ENCODE measurements at regions not wholly inside any gene's neighbourhood (a gene's known extent, or its start where the extent isn't known, plus 50 kb on each side); places are given as distances from the start of the nearest gene placed in this dataset.

DNA sequence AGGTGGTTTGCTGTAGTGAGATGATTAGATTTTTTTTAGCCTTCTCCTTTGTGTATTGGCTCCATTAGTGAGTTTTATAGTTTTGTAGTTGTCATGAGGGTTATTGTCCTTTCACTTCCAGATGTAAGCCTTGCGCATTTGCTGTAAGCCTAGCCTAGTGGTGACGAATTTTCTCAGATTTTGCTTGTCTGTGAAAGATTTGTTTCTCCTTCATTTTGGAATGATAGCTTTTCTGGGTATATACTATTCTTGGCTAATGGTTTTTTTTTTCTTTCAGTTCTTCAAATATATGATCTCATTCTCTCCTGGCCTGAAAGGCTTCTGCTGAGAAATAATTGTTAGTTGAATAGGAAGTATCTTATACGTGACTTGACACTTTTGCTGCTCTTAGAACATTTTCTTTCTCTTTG, 166.5 kb upstream of the THRB start:
- no peaks in the 10 kb centered on the region for H3K79me1 ChIP-seq (ENCODE audit: low read depth in 1 of 2, low read length in 2 of 2)
- dilution Hi-C loops (cut with HindIII; ENCODE audit: low sequenced_read_pairs, unreplicated experiment) = no loop called here
- H2BK5ac ChIP-seq (ENCODE audit: low read depth, low read length, poor library complexity, severe bottlenecking) = no peak overlapping the region
- DNase-seq (no peak), ATAC-seq (ENCODE audit: low read depth) (no peak)
- CTCF ChIA-PET = no interaction called here
- no peak overlapping the region for H3K4me2 ChIP-seq (ENCODE audit: low read depth, low read length)
- H3K56ac ChIP-seq (ENCODE audit: extremely low read depth, insufficient read depth, low read length) = no peak overlapping the region
- H3K27ac ChIP-seq (ENCODE audit: insufficient read depth, low read length) = no peak overlapping the region
- no peak overlapping the region for H4K8ac ChIP-seq (ENCODE audit: low read depth in 2 of 2, low read length in 2 of 2)
- H3K4me3 ChIP-seq (ENCODE audit: insufficient read depth, low read depth, low read length) = no peak overlapping the region
- H3K4ac ChIP-seq (ENCODE audit: low read depth, low read length) = no peak overlapping the region
- no peak overlapping the region for H2AK9ac ChIP-seq (replicated peaks; ENCODE audit: low read depth, low read length, poor library complexity)
- POLR2A ChIA-PET (ENCODE audit: unreplicated experiment) = no interaction called here
- WGBS, 2 experiments (ENCODE audit: extremely low coverage in 2 of 2, insufficient read length in 1 of 2) = 100% methylated on average over 1 of the region's 3 CpGs; no CpG with 5 or more reads in 1 of the 2 experiments
- H3K18ac ChIP-seq (ENCODE audit: low read depth, low read length) = no peak overlapping the region
- no peak overlapping the region for H3K9ac ChIP-seq (ENCODE audit: low read depth, low read length)
- no peak overlapping the region for H3K14ac ChIP-seq (replicated peaks; ENCODE audit: low read depth, low read length)
- no peaks in the 10 kb centered on the region for H3K36me3 ChIP-seq (ENCODE audit: control insufficient read depth, insufficient read depth, low read length)
- H2BK120ac ChIP-seq (ENCODE audit: low read depth, low read length) = no peak overlapping the region
- no peaks in the 10 kb centered on the region for H3K9me3 ChIP-seq (ENCODE audit: control insufficient read depth, insufficient read depth, low read length)
- intact Hi-C loops (cut with micrococcal nuclease) = no loop called here
- H2AFZ ChIP-seq (replicated peaks; ENCODE audit: low read length, poor library complexity) = no peak overlapping the region
- in situ Hi-C loops (cut with MboI; ENCODE audit: low sequenced_read_pairs) = no loop called here
- no peaks in the 10 kb centered on the region for H4K20me1 ChIP-seq (ENCODE audit: insufficient read depth, low read length)
- no peak overlapping the region for H4K91ac ChIP-seq (ENCODE audit: insufficient read depth, low read depth, low read length)
- H2BK20ac ChIP-seq (ENCODE audit: low read depth, low read length) = no peak overlapping the region
- H3K23ac ChIP-seq (ENCODE audit: low read depth, low read length) = no peak overlapping the region
- H3K9me1 ChIP-seq (ENCODE audit: insufficient read depth, low read length) = no peaks in the 10 kb centered on the region
- H2BK15ac ChIP-seq (ENCODE audit: low read depth, low read length) = no peak overlapping the region
- no peak overlapping the region for H2AK5ac ChIP-seq (ENCODE audit: low read depth, low read length)
- TF ChIP-seq MAZ (IDR thresholded peaks at IDR 0.05; ENCODE audit: borderline replicate concordance, low read depth, low read length) (no peak), CEBPB (IDR thresholded peaks at IDR 0.05; ENCODE audit: low read depth, low read length) (no peak)
- TF ChIP-seq, protein P1, sequence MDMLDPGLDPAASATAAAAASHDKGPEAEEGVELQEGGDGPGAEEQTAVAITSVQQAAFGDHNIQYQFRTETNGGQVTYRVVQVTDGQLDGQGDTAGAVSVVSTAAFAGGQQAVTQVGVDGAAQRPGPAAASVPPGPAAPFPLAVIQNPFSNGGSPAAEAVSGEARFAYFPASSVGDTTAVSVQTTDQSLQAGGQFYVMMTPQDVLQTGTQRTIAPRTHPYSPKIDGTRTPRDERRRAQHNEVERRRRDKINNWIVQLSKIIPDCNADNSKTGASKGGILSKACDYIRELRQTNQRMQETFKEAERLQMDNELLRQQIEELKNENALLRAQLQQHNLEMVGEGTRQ (IDR thresholded peaks at IDR 0.05; ENCODE audit: low read depth, low read length) = no peak
- no peaks in the 10 kb centered on the region for H3K27me3 ChIP-seq (ENCODE audit: control insufficient read depth, insufficient read depth, low read length)
- no peaks in the 10 kb centered on the region for H3K4me1 ChIP-seq (ENCODE audit: control insufficient read depth, insufficient read depth, low read length)
- no peak overlapping the region for H4K5ac ChIP-seq (ENCODE audit: low read depth, low read length)
- BruUV-seq (replicated peaks) = no TSS peak
